ENCODE measurements at regions not wholly inside any gene's neighbourhood (a gene's known extent, or its start where the extent isn't known, plus 50 kb on each side); places are given as distances from the start of the nearest gene placed in this dataset.
A peak's percentile ranks its signal among the peaks of the same experiment; 100 is the strongest.

- no peaks in the 10 kb centered on the region for H3K36me3 ChIP-seq (replicated peaks in 1 of 2)
Measured at GRCh38 chr5:108484035-108484434, 102.1 kb upstream of the FBXL17 start.

GRCh38 chr5:108481355-108481931, 99.5 kb upstream of the FBXL17 start:
- no peaks in the 10 kb centered on the region for H3K4me1 ChIP-seq (replicated peaks in 1 of 2)
- H3K4me3 ChIP-seq: no peak overlapping the region
- 35 to 39% (median 37%) methylated on average over 8 of the region's 8 CpGs for WGBS, 4 donors
- intact Hi-C loops (cut with DNase I): no loop called here
- no peaks in the 10 kb centered on the region for H3K9me3 ChIP-seq (replicated peaks in 1 of 3)
- no peak overlapping the region for H3K27ac ChIP-seq
- H3K36me3 ChIP-seq (replicated peaks in 1 of 2): no peaks in the 10 kb centered on the region
- no peaks in the 10 kb centered on the region for H3K27me3 ChIP-seq
- TF ChIP-seq POLR2A (IDR thresholded peaks at IDR 0.05) (no peak), CTCF (IDR thresholded peaks at IDR 0.05) (peak in 3 of 6 experiments; percentile 36 to 50 (median 36))
- DNase-seq: peak in 2 of 7 donors; percentile 5 to 21

More at GRCh38 chr5:108484035-108484434, 102.1 kb upstream of the FBXL17 start:
- TF ChIP-seq POLR2A (IDR thresholded peaks at IDR 0.05): no peak
- no peak for TF ChIP-seq CTCF (IDR thresholded peaks at IDR 0.05)
- intact Hi-C loops (cut with DNase I): no loop called here
- H3K4me1 ChIP-seq (replicated peaks in 1 of 2): no peaks in the 10 kb centered on the region
- H3K27me3 ChIP-seq: no peaks in the 10 kb centered on the region
- no peak overlapping the region for H3K27ac ChIP-seq
- DNase-seq: no peak
- 74 to 79% (median 75%) methylated on average over 3 of the region's 3 CpGs for WGBS, 4 donors
- no peaks in the 10 kb centered on the region for H3K9me3 ChIP-seq (replicated peaks in 1 of 3)
- H3K4me3 ChIP-seq: no peak overlapping the region

- Histone ChIP-seq H3K9me3 (replicated peaks in 1 of 3) (no peaks in the 10 kb centered on the region), H3K4me1 (replicated peaks in 1 of 2) (no peaks in the 10 kb centered on the region), H3K27ac (no peak overlapping the region), H3K36me3 (replicated peaks in 1 of 2) (no peaks in the 10 kb centered on the region), H3K27me3 (no peaks in the 10 kb centered on the region), H3K4me3 (no peak overlapping the region)
- TF ChIP-seq POLR2A (IDR thresholded peaks at IDR 0.05) (no peak), CTCF (IDR thresholded peaks at IDR 0.05) (no peak)
- no peak for DNase-seq
- 70 to 89% (median 80%) methylated on average over 2 to 3 of the region's 3 CpGs for WGBS, 4 donors
- intact Hi-C loops (cut with DNase I): no loop called here
Measured at GRCh38 chr5:108472237-108472636, 90.3 kb upstream of the FBXL17 start.

- Histone ChIP-seq H3K4me3 (no peak overlapping the region), H3K36me3 (replicated peaks in 1 of 2) (no peaks in the 10 kb centered on the region), H3K27ac (no peak overlapping the region), H3K4me1 (replicated peaks in 1 of 2) (no peaks in the 10 kb centered on the region), H3K9me3 (replicated peaks in 1 of 3) (no peaks in the 10 kb centered on the region), H3K27me3 (no peaks in the 10 kb centered on the region)
- intact Hi-C loops (cut with DNase I): no loop called here
- TF ChIP-seq CTCF (IDR thresholded peaks at IDR 0.05) (no peak), POLR2A (IDR thresholded peaks at IDR 0.05) (no peak)
- 65 to 81% (median 76%) methylated on average over 4 of the region's 4 CpGs for WGBS, 4 donors
- no peak for DNase-seq
Measured at GRCh38 chr5:108467563-108467962, 85.7 kb upstream of the FBXL17 start.
